CD4-positive, alpha-beta T cell treated with Interleukin-2 at 100 ng/mL for 4 hours (primary cell): ENCODE measurements at regions not wholly inside any gene's neighbourhood (a gene's known extent, or its start where the extent isn't known, plus 50 kb on each side); places are given as distances from the start of the nearest gene placed in this dataset.
"Not testable (repeated sequence)": the region's sequence is repeated elsewhere in the genome, so short reads cannot be mapped to it uniquely, and the experiment has no call there.

Experiments
- DNase-seq: peaks from one replicate; pipeline ENCODE4 v3.0.0-alpha.2; 2020; ENCODE audit warnings: low spot score

DNA sequence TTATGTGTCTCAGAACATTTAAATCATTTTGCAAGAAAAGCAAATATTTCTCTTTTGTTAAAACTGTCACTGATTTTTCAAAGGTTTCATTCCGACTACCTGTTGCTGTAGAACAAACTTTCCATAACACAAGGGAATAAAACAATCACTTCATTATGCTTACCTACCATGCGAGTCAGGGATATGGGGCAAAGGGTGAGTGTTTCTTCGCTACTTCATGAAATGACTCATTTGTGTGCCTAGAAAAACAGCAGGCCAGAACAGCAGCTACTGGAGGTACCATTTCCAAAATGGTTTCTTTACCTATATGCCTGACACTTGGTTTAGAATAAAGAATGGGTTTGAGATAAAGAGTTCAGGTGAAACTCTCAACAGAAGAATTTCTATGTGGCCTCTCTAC lies 712.5 kb downstream of the PLOD2 start:
- no peak for DNase-seq

- no peak for DNase-seq
Measured at GRCh38 chr3:145450018-145450682, 710.8 kb downstream of the PLOD2 start.

GRCh38 chr3:145457825-145458552 lies 703.0 kb downstream of the PLOD2 start:
- DNase-seq = no peak

GRCh38 chr3:145459681-145460080 lies 701.3 kb downstream of the PLOD2 start:
- DNase-seq = not testable (repeated sequence)

GRCh38 chr3:145471976-145472375 lies 689.0 kb downstream of the PLOD2 start:
- no peak for DNase-seq

DNA sequence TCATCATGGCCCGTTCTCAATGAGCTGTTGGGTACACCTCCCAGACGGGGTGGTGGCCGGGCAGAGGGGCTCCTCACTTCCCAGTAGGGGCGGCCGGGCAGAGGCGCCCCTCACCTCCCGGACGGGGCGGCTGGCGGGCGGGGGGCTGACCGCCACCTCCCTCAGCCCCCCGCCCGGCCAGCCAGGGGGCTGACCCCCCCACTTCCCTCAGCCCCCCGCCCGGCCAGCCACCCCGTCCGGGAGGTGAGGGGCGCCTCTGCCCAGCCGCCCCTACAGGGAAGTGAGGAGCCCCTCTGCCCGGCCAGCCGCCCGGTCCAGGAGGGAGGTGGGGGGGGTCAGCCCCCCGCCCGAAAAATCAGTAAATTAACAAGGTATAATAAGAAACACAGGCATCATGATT lies 678.2 kb downstream of the PLOD2 start:
- not testable (repeated sequence) for DNase-seq

DNA sequence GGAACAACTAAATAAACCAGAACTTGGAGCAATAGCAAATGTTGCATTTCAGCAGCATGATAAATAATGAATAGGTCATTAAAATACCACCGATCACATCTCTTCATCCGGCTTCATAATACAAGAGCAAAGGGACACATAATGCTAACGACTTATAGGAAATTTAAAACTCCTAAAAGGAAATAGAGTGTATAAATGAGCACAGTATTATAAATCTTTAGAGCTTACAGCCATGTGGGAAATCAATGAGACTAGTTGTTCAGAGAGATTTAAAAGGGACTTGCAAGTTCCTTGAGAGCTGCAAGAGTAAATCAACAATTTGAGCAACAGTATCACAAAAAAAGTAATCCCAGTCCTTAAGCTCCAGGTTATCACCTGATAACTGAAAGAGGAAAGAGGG lies 677.0 kb downstream of the PLOD2 start:
- no peak for DNase-seq

- DNase-seq = no peak
Measured at GRCh38 chr3:145489011-145489410, 672.0 kb downstream of the PLOD2 start.

DNA sequence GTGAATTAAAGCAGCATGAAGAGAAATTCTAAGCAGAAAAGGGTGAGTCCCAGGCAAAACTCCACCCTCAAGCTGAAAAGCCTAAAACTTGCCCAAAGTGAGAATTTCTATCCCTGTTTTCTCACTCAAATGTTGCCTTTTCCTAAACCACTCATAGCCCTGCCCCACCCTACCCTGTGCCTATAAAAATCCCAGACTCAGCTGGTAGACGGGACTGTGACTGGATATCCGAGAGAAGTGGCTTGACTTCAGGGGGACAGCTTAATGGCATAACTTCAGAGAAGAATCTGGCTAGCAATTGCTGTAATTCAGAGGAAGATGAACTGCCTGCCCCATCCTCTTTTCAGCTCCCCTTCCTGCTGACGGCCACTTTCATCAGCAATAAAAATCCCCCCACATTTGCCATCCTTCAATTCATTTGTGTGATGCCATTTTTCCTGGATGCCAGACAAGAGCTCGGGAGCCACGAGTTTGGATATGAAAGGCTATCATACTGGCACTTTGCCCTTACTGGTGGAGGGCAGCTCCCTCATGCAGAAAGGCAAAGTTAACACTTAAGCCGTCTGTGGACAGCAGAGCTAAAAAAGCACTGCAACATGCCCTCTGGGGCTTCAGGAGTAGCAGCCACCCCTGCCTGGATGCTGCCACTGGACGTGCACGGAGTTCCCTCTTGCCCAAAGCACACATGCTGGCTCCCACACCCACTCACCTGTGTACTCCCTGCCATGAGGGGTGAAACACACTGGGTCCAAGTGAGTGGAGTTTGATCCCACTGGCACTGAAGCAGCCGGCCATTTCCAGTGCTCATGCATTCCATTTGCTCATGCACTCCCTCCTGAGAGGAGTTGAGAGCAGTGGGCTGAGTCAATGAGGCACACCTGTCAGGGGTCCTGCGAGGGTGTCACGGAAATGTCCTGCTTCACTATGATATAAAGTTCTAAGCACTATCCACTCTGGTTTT lies 670.6 kb downstream of the PLOD2 start:
- DNase-seq = no peak

- DNase-seq = no peak
Measured at GRCh38 chr3:145492456-145492855, 668.5 kb downstream of the PLOD2 start.

GRCh38 chr3:145517416-145517815 lies 643.6 kb downstream of the PLOD2 start:
- not testable (repeated sequence) for DNase-seq

GRCh38 chr3:145518639-145519038 lies 642.3 kb downstream of the PLOD2 start:
- no peak for DNase-seq

DNA sequence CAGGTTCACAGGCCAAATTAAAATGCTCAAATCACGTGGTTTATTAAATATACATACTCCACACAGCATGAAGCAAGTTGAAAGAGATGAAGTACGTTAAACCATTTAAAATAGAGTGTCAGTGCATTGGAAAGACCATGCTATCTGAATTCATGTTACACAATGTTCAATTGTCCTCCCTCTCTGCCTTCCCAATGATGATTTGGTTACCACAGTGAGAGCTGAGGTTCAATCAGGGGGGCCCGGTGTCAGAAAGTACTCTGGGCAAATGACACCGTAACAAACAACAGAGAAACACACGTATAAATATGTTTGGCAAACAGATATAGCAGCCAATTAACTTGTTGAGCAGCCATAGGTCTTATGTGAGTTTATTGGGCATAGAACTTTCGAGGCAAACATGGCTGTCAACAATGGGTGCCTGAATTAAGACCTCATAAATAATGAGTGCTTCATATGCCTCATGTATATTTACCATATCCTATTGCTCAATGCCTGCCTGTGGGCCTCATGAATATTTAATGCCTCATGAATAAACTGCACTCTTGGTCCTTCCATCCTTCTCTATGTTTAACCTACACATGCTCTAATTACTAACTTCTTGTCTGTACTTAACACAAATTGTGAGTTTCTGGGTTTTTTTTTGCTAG lies 641.5 kb downstream of the PLOD2 start:
- DNase-seq = no peak

- DNase-seq = no peak
Measured at GRCh38 chr3:145522179-145522578, 638.8 kb downstream of the PLOD2 start.

DNA sequence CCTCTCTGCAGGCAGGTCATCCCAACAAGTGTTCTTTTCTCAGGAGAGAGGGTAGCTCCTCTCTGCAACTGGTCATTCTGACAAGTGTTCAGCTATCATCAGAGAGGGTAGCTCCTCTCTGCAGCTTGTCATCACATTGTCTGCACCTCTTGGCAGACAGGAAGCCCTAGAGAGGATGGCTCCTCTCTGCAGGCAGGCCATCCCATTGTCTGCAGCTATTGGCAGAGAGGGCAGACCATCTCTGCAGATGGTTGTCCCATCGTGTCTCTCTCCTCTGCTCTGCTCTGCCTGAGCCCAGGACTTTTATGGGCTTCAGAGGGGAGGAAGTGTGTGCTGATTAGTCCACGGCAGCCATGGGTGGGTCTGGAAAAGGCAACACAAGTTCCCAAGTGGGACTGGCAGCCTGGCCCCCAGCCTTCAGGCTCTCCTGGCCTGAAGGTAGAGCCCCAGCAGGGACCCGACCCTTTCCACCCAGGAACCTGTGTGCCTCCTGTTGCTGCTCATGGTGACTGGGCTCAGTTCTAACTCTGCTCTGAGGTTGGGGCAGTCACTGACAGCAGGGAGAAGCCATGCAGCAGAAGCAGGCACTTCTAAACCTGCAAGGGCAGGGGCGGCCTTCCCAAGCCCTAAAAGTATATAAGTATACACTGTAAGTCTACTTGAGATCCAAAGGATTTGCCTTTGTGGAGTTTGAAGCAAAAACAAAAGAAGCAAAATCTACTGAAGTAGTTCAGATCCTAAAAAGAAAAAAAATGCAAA lies 637.9 kb downstream of the PLOD2 start:
- no peak for DNase-seq

DNA sequence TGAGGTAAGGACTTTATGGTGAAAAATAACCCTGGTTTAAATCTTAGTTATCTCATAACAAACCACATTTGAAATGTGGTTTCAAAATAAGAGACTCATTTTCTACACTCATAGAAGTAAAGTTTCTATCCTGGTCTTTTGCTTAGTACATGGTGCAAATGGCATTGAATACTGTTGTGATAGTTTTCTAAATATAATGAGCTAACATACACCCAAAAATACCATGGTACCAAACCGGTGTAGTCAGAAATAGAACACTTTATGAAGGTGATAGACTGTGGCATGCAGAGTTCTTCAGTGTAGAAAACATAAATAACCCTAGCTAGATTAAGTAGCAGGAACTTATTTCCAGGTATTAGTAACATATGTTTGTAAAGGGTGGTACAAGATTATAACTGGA lies 629.4 kb downstream of the PLOD2 start:
- no peak for DNase-seq

- DNase-seq = no peak
Measured at GRCh38 chr3:145533696-145534095, 627.3 kb downstream of the PLOD2 start.

DNA sequence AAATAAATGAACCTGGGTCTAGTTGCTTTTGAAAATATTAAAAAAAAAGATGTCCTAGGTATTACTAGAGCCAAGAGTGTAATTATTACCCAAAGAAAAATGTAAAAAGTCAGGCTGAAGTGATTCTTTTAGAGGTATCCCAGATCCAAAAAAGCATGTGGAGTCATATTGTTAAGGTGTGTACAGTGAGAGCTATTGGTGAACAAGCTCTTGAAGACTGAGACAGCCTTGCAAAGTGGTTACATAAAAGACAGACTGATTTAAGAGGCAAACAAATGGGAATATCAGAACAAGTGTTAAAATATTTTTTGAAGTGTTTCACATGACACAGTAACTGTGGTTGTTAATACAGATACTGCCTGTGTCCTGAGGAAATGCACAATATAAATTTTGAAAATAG lies 624.5 kb downstream of the PLOD2 start:
- DNase-seq = no peak

DNA sequence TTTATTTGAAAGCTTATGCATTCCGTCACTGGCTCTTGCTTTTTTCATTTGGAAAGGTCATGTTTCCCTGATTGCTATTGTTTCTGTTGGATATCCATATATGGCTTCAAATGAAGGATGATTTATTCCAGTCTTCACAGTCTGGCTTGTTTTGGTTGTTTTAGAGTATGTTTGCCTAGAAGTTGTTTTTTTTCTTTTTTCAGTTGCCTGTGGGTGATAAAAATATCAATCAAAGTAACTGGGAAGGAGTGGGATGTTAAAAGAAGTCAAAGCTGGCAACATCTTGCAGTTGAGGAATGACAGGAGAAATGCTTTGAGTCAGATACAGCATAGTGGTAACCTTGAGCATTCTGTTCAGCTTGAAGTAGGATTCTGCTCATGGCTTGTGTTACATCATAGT lies 610.5 kb downstream of the PLOD2 start:
- no peak for DNase-seq

DNA sequence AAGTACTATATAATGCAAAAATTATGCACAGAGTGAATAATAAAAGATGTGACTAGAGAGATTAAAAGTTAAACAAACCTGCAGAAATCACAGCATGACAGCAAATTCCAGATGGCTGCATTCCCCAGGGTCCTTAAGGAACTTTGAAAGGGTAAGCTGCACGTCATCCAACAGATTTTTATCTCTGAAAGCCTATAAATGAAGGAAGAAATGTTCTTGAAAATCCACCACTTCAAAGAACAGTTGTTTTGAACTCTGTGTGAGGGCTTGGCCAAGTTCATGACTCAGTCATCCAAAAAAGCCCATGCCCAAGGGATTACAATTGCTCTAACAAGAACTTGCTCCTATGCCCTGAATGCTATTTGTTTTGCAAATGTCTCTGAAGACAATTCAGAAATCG lies 603.6 kb downstream of the PLOD2 start:
- no peak for DNase-seq

DNA sequence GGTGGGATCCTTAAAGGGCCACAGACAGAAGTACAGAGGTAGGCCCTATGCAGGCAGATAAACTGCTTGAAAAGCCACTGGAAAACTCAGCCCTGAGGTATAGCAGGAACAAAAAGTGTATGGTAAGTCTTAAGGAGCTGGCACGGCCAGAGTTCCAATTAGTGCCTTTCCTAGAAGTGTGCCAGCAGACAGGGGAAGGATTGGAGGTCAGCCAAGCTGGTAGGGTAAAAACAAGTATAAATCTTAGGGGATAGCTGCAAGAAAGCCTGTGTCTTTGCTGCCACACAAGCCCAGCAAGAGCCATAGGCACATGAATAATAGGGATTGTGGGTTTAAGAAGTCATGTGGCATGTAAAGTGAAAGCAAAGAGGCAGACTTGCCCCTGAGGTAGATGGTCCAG lies 582.5 kb downstream of the PLOD2 start:
- DNase-seq = no peak
